NCI-H82 treated with DMSO at 0.1 percent for 48 hours (cell line): ENCODE measurements at regions not wholly inside any gene's neighbourhood (a gene's known extent, or its start where the extent isn't known, plus 50 kb on each side); places are given as distances from the start of the nearest gene placed in this dataset.

Source experiments
- DNase-seq: peaks from one replicate; lab custom pipeline; 2025; ENCODE audit not compliant: unreplicated experiment; lab: John Stamatoyannopoulos, UW

DNA sequence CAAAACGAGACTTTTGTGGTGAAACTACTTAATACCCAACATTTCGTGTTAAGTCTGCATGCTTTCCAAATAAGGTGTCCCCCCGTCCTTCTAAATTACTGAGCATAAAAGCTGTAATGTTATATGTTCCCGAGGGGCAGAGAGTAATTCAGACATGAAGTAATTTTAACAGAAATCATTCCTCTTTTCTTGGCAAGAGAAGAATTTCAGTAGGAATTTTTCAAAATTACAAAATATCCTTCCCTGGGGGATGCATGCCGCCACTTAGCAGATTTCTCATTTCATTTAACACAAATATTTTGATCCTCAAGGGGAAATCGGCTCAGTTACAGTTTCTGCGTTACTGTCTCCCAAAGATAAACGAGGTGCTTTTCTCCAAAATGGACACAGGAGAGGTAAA is 213.2 kb upstream of the RHOBTB1 start:
- DNase-seq, result no peak

- DNase-seq, result no peak
Observed at GRCh38 chr10:61153771-61154170, 209.8 kb upstream of the RHOBTB1 start.

GRCh38 chr10:61151059-61151458 is 207.1 kb upstream of the RHOBTB1 start:
- DNase-seq, result no peak

DNA sequence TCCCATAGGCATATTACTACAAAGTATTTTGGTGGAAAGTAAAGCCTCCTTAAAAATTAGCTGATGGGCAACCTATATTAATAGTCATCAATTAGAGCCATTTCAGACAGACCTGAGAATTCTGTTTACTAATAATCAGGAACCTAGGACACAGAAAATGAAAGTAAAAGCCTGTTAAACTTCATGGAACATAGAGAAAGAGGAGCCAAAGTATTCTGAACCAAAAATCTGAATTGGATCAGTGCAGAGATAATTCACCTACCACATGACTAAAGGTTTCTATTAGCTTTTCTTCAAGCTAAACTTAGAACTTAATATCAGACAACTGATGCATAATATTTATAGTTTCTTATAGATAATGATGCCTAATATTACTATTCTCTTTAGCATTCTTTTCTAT is 204.5 kb upstream of the RHOBTB1 start:
- DNase-seq, result no peak

- DNase-seq, result no peak
Observed at GRCh38 chr10:61142987-61143386, 199.0 kb upstream of the RHOBTB1 start.

DNA sequence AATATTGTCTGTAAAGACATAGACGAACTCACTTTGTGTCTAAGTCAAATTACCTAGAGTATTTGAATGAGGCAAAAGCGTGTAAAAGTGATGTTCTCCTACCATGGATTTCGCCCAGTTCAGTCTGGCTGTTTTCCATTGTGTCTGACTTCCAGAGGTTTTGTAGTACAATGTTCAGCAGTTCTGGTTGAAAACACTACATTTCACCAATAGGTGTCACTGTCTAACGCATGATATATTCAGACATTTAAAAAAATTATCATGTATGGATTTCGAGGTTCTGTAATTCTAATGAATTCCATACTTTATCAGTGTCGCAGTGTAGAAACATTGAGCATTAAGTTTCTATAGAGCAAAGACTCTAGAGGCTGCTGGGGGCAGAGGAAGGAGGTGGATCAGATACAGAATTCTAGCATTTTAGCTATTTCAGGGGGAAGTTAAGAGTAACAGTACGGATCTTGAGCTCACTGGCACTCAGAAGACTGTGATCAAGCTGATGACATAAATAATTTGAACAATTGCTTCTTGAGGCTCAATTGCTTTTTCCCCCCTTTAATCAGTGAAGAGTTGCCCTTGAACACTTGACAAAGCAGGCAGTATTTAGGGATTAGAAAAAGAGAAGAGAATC is 196.9 kb upstream of the RHOBTB1 start:
- DNase-seq, result no peak

- DNase-seq, result no peak
Observed at GRCh38 chr10:61139592-61139953, 195.6 kb upstream of the RHOBTB1 start.

- no peak for DNase-seq
Observed at GRCh38 chr10:61138708-61139591, 195.0 kb upstream of the RHOBTB1 start.

- no peak for DNase-seq
Observed at GRCh38 chr10:61136139-61136538, 192.2 kb upstream of the RHOBTB1 start.

DNA sequence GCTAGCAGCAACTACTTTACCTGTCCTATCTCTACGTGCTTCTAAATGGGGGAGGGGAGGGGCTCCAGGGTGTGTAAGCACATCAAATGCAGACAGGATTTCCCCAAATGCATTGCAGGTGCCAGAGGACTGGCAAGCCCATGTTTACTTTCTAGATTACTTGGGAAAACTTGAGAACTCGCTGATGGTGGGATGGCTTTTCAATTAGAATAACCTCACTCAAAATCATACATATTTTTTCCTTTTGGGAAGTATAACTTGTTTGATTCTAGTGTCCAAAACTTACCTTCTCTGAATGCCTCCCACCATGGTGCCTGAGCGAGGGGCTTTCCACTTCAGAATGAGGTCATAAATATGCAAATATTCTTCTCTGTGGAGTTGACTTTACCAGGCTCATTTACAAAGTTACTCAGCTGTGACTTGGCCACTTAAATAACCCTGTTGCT is 191.3 kb upstream of the RHOBTB1 start:
- DNase-seq, result no peak

DNA sequence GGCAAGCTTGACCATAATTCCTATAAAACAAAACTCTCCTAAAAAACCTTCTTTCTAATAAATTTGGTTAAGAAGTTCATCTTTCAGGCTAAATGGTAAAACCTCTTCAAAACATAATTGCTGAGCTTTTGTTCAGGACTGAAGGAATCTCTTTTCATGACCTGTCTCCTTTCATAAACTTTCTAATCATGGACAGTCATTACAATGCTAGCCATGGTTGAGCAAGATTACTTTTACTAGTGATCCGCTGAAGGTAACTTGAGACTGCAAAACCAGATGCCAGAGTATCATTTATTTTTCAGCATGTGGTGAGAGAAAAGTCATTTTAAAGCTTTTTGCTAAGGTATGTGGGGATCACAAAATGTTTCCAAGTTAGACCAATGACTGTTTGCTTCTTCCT is 186.4 kb upstream of the RHOBTB1 start:
- DNase-seq, result no peak

GRCh38 chr10:61128196-61128595 is 184.2 kb upstream of the RHOBTB1 start:
- DNase-seq, result no peak

DNA sequence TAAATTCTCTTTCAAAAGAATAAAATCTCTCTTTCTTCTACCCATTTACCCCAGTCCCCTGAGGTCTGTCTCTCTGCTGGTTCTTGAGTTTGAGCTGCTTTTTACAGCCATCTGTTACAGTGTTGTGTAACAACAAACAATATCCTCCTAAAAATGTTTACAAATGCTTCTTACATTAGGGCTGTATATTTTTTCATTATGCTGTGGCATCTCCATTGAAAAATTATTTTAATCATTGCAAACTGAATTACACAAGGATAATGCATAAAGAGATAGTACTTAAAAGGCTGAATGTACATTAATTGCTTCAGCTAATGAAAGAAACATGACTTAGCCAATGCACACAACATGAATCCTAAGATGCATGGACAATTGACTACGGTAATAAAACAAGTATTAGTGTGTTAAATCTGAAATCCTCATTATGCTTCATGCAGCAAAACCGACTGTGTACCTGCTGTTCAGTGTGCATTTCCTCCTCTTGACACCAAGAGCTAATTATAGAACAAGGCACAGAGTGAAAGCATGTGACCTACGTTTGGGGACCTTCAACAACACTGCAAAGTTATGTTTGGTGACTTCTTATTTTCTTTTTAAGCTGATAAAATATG is 181.7 kb upstream of the RHOBTB1 start:
- DNase-seq, result no peak

GRCh38 chr10:61124756-61125530 is 181.0 kb upstream of the RHOBTB1 start:
- DNase-seq, result no peak

DNA sequence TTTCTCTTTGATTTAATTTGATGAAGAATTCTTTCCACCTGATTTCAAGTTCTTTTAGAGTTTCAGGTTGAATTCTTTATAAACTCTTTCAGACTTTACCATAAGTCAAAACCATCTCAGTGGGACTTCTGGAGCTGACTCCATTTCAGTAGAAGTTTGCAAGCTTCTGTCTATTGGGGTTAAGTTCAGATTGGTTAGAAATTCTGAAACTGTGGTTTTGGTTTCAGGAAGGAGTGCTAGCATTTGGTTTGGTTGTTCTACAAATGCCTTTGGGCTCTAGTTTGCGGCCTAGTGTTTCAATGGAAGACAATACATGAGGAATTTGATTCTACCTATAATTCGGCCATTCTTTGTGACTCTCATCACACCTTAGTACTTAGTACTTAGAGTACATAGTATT is 176.8 kb upstream of the RHOBTB1 start:
- DNase-seq, result no peak

- DNase-seq, result no peak
Observed at GRCh38 chr10:61119573-61119972, 175.6 kb upstream of the RHOBTB1 start.

- DNase-seq, result no peak
Observed at GRCh38 chr10:61115897-61116296, 171.9 kb upstream of the RHOBTB1 start.

- DNase-seq, result no peak
Observed at GRCh38 chr10:61112771-61113170, 168.8 kb upstream of the RHOBTB1 start.

DNA sequence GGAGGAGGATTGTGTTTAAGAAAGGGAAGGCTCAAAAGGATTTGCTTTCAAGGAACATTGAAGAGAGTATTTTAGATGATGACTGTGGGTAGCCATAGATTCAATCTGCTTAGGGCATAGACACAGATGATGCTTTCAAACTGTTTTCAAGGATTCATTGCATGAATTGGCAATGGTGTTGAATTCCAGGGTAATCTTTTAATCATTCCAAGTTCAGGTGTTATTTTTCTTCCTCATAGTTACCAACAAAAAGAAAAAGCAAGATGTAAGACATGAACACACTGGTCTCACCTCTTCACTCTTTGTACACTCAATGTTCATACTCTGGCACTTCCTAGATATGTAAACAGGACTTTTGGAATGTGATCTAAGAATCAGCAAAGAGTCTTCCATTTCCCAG is 167.0 kb upstream of the RHOBTB1 start:
- no peak for DNase-seq

DNA sequence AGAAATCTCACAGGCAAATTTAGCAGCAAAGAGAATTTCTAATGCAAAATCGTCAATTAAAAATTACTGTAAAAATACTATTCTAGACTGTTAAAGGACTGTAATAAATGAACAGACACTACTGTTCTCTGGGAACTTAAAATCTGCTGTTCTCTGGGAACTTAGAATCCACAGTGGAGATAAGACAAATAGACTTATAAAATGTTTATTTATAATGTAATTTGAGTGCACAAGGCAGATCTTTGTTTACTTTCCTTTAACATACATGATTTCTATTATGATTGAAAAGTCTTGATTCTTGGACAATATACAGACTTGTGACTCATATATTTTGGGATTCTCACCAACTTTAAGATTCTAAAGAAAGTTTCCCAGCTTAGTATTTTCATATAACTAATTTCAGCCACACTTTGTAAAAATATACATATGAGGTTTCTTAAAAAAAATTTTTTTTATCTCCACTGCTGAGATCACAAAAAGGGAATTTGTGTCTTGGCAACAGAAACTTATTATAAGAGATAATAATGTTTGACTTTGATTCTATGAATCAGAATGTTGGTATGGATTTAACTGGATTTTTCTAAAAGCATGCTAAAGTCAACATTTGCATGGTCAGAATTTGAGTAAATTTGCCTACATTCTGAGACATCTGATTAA is 166.3 kb upstream of the RHOBTB1 start:
- DNase-seq, result no peak

DNA sequence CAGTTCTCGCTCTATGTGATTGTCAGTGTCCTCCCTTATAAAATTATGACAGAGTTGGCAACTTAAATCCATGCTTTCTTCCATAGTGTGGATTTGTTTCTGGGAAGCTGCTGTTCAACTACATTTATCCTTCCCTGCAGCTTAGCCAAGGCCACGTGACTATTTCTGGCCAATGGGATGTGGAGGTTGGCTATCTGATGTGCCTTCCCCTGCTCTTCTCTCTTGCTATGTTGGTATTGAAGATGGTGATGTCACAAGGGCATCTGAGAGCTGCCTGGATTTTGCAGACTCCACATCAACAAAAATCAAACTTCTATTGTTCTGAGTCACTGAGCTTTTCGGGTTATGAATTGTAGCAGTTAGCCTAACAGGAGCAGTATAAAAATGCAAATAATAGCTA is 164.9 kb upstream of the RHOBTB1 start:
- no peak for DNase-seq
